PC-9 (cell line): ENCODE measurements at regions not wholly inside any gene's neighbourhood (a gene's known extent, or its start where the extent isn't known, plus 50 kb on each side); places are given as distances from the start of the nearest gene placed in this dataset.

Source experiments
- EZH2 ChIP-seq: fragments of 200-600 bp; sonication (generic); IDR thresholded peaks from 2 replicates; pipeline ENCODE4 v1.8.0; 2017; ENCODE audit warnings: antibody characterized with exemption, low read depth
- TF ChIP-seq, protein P1 (sequence below): fragments of 200-600 bp; sonication (generic); conservative IDR thresholded peaks from 2 replicates; pipeline ENCODE4 v1.6.1; 2017; ENCODE audit warnings: mixed run types, antibody characterized with exemption, mild to moderate bottlenecking, moderate library complexity

DNA sequence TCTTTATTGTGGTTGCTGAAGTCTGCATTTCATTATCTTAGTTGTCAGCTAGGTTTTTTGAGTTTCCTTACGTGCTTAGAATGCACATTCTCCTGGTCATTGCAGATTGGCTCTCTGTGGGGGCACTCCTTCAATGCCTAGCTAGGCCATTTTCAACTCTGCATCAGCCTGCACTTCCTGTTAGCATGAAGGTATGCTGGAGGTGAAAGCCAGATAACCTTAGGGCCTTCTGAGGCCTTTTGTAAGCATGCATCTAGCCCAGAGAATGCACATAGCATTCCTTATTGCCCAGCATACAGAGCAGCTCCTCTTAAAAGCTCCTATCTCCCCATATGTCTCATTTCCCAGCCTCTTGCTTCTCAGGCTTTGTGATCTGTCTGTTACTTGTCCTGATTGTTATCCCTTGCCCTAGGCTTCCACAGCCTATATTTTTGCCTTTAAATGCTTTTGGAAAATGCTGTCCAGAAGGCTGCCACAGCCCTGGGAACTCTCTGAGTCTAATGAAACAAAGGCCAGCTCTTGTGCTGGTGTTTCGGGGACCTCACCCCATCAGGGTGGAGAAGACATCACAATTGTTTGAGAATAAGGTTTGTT, 108.1 kb upstream of the IGFBP3 start:
- TF ChIP-seq, protein P1, sequence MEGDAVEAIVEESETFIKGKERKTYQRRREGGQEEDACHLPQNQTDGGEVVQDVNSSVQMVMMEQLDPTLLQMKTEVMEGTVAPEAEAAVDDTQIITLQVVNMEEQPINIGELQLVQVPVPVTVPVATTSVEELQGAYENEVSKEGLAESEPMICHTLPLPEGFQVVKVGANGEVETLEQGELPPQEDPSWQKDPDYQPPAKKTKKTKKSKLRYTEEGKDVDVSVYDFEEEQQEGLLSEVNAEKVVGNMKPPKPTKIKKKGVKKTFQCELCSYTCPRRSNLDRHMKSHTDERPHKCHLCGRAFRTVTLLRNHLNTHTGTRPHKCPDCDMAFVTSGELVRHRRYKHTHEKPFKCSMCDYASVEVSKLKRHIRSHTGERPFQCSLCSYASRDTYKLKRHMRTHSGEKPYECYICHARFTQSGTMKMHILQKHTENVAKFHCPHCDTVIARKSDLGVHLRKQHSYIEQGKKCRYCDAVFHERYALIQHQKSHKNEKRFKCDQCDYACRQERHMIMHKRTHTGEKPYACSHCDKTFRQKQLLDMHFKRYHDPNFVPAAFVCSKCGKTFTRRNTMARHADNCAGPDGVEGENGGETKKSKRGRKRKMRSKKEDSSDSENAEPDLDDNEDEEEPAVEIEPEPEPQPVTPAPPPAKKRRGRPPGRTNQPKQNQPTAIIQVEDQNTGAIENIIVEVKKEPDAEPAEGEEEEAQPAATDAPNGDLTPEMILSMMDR, result no peak
- no peak for TF ChIP-seq EZH2
